Activated T-cell treated with anti-CD3 and anti-CD28 coated beads, Interleukin-2, amount 50 U/mL, for 4 hours (primary cell): ENCODE measurements at regions not wholly inside any gene's neighbourhood (a gene's known extent, or its start where the extent isn't known, plus 50 kb on each side); places are given as distances from the start of the nearest gene placed in this dataset.

Experiments
- ATAC-seq, 2 donors: fragments of 200-7000 bp; cut with Tn5 transposase; one replicate each; pipeline ENCODE4 v1.10.0; 2021
- DNase-seq: peaks from one replicate; pipeline ENCODE4 v3.0.0-alpha.2; 2020
- H3K27me3 Mint-ChIP-seq: one replicate; pipeline ENCODE4 v1.8.0; 2021; ENCODE audit warnings: low read depth, mixed read lengths
- H3K36me3 Mint-ChIP-seq: one replicate; pipeline ENCODE4 v1.8.0; 2022; ENCODE audit warnings: mixed read lengths; ENCODE audit not compliant: insufficient read depth
- H3K4me1 Mint-ChIP-seq: one replicate; pipeline ENCODE4 v1.8.0; 2021; ENCODE audit warnings: low read depth, mixed read lengths
- H3K4me3 Mint-ChIP-seq: one replicate; pipeline ENCODE4 v1.8.0; 2021; ENCODE audit warnings: mild to moderate bottlenecking, moderate library complexity, mixed read lengths
- H3K9me3 Mint-ChIP-seq: one replicate; pipeline ENCODE4 v1.8.0; 2021; ENCODE audit warnings: mixed read lengths

DNA sequence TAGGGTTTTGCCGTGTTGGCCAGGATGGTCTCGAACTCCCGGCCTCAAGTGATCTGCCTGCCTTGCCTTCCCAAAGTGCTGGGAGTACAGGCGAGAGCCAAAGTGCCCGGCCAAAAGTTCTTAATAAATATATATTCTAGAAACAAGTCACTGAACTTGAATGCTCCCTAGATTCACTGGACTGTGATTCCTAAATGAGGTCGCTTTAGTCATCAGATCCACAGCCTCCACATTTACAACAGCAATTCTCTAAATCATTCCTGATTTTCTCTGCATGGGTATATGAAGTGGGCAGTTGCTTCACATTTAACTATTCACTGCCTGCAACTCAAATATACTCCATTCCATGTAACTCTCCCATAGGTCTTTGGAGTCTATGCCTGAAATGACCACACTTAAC lies 813.0 kb downstream of the GALC start:
- H3K36me3 Mint-ChIP-seq = no peaks in the 10 kb centered on the region
- no peak overlapping the region for H3K4me3 Mint-ChIP-seq
- H3K27me3 Mint-ChIP-seq = no peaks in the 10 kb centered on the region
- DNase-seq (no peak), ATAC-seq (no peak)
- peaks cover 5% of the 10 kb centered on the region for H3K9me3 Mint-ChIP-seq
- no peaks in the 10 kb centered on the region for H3K4me1 Mint-ChIP-seq

- ATAC-seq (no peak), DNase-seq (no peak)
- Mint-ChIP-seq H3K36me3 (no peaks in the 10 kb centered on the region), H3K4me1 (no peaks in the 10 kb centered on the region), H3K4me3 (no peak overlapping the region), H3K27me3 (no peaks in the 10 kb centered on the region), H3K9me3 (peaks cover 5% of the 10 kb centered on the region)
These were observed 814.7 kb downstream of the GALC start for GRCh38 chr14:87178277-87178676.

GRCh38 chr14:87175175-87175574 lies 817.8 kb downstream of the GALC start:
- no peaks in the 10 kb centered on the region for H3K27me3 Mint-ChIP-seq
- no peaks in the 10 kb centered on the region for H3K36me3 Mint-ChIP-seq
- peaks cover 5% of the 10 kb centered on the region for H3K9me3 Mint-ChIP-seq

DNA sequence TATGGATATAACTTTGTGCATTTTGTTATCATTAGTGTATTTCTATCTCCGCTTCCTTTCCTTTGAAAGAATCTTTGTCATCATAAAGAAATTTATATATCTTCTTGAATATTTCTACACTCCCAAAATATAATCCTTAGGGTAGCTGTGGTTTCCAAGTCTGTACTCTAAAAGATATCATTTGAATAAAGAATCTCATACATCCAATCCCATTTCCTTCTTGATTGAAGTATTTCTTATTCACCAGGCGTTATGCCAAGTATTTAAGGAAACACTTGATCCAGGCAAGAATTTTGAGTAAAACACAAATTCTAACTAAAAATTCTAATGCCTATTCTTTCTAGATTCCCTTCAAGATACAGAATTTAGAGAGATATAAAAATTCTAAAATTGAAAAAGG lies 821.8 kb downstream of the GALC start:
- Mint-ChIP-seq H3K4me3 (no peak overlapping the region), H3K36me3 (no peaks in the 10 kb centered on the region), H3K9me3 (peaks cover 6% of the 10 kb centered on the region), H3K4me1 (no peaks in the 10 kb centered on the region), H3K27me3 (no peaks in the 10 kb centered on the region)
- DNase-seq (no peak), ATAC-seq (no peak)

More at GRCh38 chr14:87175175-87175574, 817.8 kb downstream of the GALC start:
- no peak overlapping the region for H3K4me3 Mint-ChIP-seq
- no peaks in the 10 kb centered on the region for H3K4me1 Mint-ChIP-seq
- ATAC-seq (no peak), DNase-seq (no peak)

- H3K36me3 Mint-ChIP-seq = no peaks in the 10 kb centered on the region
- H3K27me3 Mint-ChIP-seq = no peaks in the 10 kb centered on the region
- H3K9me3 Mint-ChIP-seq = peaks cover 7% of the 10 kb centered on the region
- no peaks in the 10 kb centered on the region for H3K4me1 Mint-ChIP-seq
- ATAC-seq (no peak), DNase-seq (no peak)
- no peak overlapping the region for H3K4me3 Mint-ChIP-seq
These were observed 822.8 kb downstream of the GALC start for GRCh38 chr14:87170179-87170578.

DNA sequence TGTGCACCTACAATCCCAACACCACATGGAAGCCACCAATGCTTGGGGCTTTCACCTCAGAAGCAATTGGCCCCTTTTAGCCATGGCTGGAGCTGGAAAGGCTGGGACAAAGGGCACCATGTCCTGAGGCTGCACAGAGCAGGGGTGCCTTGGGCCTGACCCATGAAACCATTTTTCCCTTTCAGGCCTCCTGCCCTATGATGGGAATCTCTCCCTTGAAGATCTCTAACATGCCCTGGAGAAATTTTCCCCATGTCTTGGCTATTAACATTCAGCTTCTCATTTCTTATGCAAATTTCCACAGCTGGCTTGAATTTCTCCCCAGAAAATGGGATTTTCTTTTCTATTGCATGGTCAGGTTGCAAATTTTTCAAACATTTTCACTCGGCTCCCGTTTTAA lies 823.6 kb downstream of the GALC start:
- Mint-ChIP-seq H3K4me1 (no peaks in the 10 kb centered on the region), H3K27me3 (no peaks in the 10 kb centered on the region), H3K9me3 (peaks cover 9% of the 10 kb centered on the region), H3K4me3 (no peak overlapping the region), H3K36me3 (no peaks in the 10 kb centered on the region)
- DNase-seq (no peak), ATAC-seq (no peak)

GRCh38 chr14:87161502-87161901 lies 831.5 kb downstream of the GALC start:
- Mint-ChIP-seq H3K27me3 (no peaks in the 10 kb centered on the region), H3K36me3 (no peaks in the 10 kb centered on the region), H3K4me3 (no peak overlapping the region), H3K9me3 (peaks cover 18% of the 10 kb centered on the region), H3K4me1 (no peaks in the 10 kb centered on the region)
- no peak for ATAC-seq
- DNase-seq = no peak

DNA sequence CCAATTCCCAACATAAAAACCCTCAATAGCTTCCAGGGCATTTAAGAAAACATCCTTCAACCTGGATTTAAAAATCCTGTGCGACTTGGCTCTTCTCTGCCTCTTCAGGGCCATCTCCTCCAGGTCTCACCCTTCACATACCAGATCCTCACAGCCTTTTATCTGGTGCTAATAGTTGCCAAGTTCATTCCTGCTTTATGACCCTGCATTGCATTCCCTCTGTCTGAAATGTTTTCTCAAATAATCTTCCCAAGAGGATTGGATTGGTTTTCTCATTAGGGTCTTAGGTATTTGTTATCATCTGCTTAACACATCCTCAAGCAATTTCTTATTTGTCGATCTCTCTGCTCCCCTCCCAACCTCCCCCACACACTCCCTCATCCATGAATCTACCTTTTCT lies 832.0 kb downstream of the GALC start:
- Mint-ChIP-seq H3K9me3 (peaks cover 18% of the 10 kb centered on the region), H3K27me3 (no peaks in the 10 kb centered on the region), H3K4me3 (no peak overlapping the region), H3K36me3 (no peaks in the 10 kb centered on the region), H3K4me1 (no peaks in the 10 kb centered on the region)
- no peak for DNase-seq
- no peak for ATAC-seq

DNA sequence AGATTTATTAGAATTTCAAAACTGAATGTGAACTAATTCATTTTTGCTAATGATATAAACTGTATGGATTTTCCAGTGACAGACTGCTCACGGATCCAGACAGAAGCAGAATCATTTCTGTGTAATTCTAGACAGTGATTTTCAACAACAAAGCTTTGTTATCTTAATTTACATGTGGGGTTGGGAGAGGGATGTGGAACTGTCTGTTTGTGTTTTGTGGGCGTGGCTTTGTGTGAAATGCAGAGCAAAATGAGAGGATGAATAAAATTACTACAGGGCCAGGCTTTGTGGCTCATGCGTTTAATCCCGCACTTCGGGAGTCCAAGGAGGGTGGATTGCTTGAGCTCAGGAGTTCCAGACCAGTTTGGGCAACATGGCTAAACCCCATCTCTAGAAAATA lies 834.7 kb downstream of the GALC start:
- Mint-ChIP-seq H3K4me3 (no peak overlapping the region), H3K4me1 (no peaks in the 10 kb centered on the region), H3K9me3 (peaks cover 14% of the 10 kb centered on the region), H3K27me3 (no peaks in the 10 kb centered on the region), H3K36me3 (no peaks in the 10 kb centered on the region)
- no peak for DNase-seq
- no peak for ATAC-seq

DNA sequence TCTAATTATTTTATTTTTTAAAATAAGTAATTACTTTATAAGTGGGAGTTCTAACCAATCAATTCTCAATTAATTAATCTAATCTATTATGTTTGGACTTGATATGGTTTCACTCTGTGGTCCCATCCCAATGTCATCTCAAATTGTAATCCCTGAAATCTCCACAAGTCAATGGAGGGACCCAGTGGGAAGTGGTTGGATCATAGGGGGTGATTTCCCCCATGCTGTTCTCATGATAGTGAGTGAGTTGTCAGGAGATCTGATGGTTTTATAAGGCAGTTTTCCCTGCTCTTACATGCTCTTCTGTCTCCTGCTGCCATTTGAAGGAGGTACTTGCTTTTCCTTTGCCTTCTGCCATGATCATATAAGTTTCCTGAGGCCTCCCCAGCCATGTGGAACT lies 836.1 kb downstream of the GALC start:
- ATAC-seq (no peak), DNase-seq (no peak)
- H3K27me3 Mint-ChIP-seq = no peaks in the 10 kb centered on the region
- H3K4me3 Mint-ChIP-seq = no peak overlapping the region
- no peaks in the 10 kb centered on the region for H3K4me1 Mint-ChIP-seq
- peaks cover 14% of the 10 kb centered on the region for H3K9me3 Mint-ChIP-seq
- H3K36me3 Mint-ChIP-seq = no peaks in the 10 kb centered on the region

- Mint-ChIP-seq H3K9me3 (peaks cover 6% of the 10 kb centered on the region), H3K27me3 (no peaks in the 10 kb centered on the region), H3K36me3 (no peaks in the 10 kb centered on the region), H3K4me3 (no peak overlapping the region), H3K4me1 (no peaks in the 10 kb centered on the region)
- no peak for ATAC-seq
- DNase-seq = no peak
These were observed 837.0 kb downstream of the GALC start for GRCh38 chr14:87155856-87156488.

GRCh38 chr14:87153901-87154300 lies 839.1 kb downstream of the GALC start:
- Mint-ChIP-seq H3K4me1 (no peaks in the 10 kb centered on the region), H3K4me3 (no peak overlapping the region), H3K36me3 (no peaks in the 10 kb centered on the region), H3K27me3 (no peaks in the 10 kb centered on the region), H3K9me3 (peaks cover 4% of the 10 kb centered on the region)
- no peak for ATAC-seq
- DNase-seq = no peak

DNA sequence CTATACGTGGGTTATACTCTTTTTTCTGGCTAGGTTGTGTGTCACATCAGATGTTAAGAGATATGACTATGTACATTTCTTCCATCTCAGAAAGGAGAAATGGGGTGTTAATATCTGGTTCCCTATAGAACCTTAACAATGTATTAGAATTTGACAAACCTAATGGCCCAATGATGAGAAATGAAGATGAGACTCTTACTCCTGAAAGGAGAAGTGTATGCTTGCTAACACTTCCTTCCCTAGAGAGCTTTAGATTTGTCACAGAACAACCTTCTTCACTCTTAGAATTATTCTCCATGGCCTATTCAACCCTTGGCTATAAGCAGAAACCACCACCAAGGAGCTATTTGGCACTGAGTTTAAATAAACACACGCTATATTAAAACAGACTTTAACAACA lies 839.6 kb downstream of the GALC start:
- H3K4me3 Mint-ChIP-seq = no peak overlapping the region
- H3K36me3 Mint-ChIP-seq = no peaks in the 10 kb centered on the region
- no peaks in the 10 kb centered on the region for H3K4me1 Mint-ChIP-seq
- no peak for DNase-seq
- H3K27me3 Mint-ChIP-seq = no peaks in the 10 kb centered on the region
- peaks cover 4% of the 10 kb centered on the region for H3K9me3 Mint-ChIP-seq
- ATAC-seq = no peak

DNA sequence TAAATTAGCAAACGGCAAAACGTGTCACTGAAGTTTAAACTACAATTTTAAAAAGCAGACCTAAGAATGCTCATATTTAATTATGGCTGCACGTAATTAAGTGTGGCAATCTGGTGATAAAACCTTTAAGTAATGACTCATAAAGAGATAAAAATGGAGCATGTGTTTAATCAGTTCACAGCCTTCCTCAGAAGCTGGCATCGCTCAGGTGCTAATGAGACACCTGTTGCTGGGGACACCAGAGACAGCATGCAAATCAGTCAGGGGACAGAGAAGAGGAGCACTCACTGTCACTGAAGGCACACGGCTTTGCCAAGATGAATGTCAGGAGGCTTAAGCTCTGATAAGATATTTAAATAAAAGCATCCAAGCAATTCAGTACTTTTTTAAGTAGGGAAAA lies 840.3 kb downstream of the GALC start:
- Mint-ChIP-seq H3K4me1 (no peaks in the 10 kb centered on the region), H3K36me3 (no peaks in the 10 kb centered on the region), H3K9me3 (peaks cover 4% of the 10 kb centered on the region)

GRCh38 chr14:87149583-87150354 lies 843.2 kb downstream of the GALC start:
- ATAC-seq = no peak
- no peak overlapping the region for H3K4me3 Mint-ChIP-seq
- H3K9me3 Mint-ChIP-seq = peaks cover 4% of the 10 kb centered on the region
- H3K36me3 Mint-ChIP-seq = no peaks in the 10 kb centered on the region
- H3K27me3 Mint-ChIP-seq = no peaks in the 10 kb centered on the region
- no peak for DNase-seq
- H3K4me1 Mint-ChIP-seq = no peaks in the 10 kb centered on the region

More for the DNA sequence above, 840.3 kb downstream of the GALC start:
- no peaks in the 10 kb centered on the region for H3K27me3 Mint-ChIP-seq
- no peak overlapping the region for H3K4me3 Mint-ChIP-seq
- no peak for ATAC-seq
- DNase-seq = no peak
